ENCODE measurements at regions not wholly inside any gene's neighbourhood (a gene's known extent, or its start where the extent isn't known, plus 50 kb on each side); places are given as distances from the start of the nearest gene placed in this dataset.

DNA sequence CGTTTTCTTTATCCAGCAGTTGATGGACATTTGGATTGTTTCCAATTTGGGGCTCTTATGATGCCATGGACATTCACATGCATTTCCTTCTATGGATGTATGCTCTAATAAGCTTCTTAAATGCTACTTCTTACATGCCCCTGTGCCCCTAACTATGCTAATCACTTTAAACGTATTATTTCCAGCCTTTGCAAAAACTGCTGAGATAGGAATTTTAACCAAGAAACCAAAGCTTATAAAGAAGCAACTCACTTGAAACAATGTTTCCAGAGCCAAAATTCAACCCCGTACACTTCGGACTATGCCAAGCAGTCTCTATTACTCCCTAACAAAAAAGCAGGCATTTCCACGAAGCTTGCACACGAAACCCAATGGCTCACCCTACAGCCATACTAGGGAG, 545.6 kb upstream of the WWC1 start:
- ATAC-seq: no peak
- H3K27me3 Mint-ChIP-seq: peaks cover 0 to 4% (median 0%) of the 10 kb centered on the region in 5 donors
- CTCF ChIA-PET: no interaction called here

DNA sequence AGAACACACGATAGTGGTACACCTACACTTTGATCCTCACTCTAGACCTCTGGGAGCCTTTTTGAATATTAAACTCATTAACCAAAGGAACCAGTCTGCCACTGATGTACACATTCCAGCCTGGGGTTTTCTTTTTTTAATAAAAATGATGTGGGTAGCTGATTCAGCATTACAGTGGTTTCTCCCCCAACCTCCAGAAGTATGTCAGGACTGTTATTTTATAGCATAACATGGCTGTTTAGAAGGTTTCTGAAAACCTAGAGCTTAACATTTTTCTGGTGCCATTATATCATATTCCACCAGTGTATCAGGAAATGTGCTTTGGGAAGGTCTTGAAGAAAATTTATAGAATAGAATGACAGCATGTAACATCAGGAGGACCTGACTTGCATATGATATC, 540.9 kb upstream of the WWC1 start:
- Mint-ChIP-seq H3K4me1 (no peaks in the 10 kb centered on the region), H3K36me3 (no peaks in the 10 kb centered on the region), H3K4me3 (no peak overlapping the region), H3K9me3 (peaks cover 0 to 12% (median 2%) of the 10 kb centered on the region in 11 donors), H3K27me3 (peaks cover 0 to 12% (median 0%) of the 10 kb centered on the region in 5 donors), H3K27ac (no peak overlapping the region)
- Histone ChIP-seq H3K36me3 (ENCODE audit: control insufficient read depth in 2 of 3, insufficient read depth in 3 of 3, low read length in 3 of 3) (no peaks in the 10 kb centered on the region), H3K4me3 (ENCODE audit: low read length) (no peak overlapping the region), H3K9me3 (ENCODE audit: control insufficient read depth in 2 of 3, low read length in 3 of 3) (no peaks in the 10 kb centered on the region), H3K27me3 (ENCODE audit: control insufficient read depth in 2 of 2, insufficient read depth in 2 of 2, low read length in 2 of 2) (no peaks in the 10 kb centered on the region), H3K27ac (ENCODE audit: low read depth, low read length) (no peak overlapping the region), H3K4me1 (ENCODE audit: control insufficient read depth in 2 of 2, insufficient read depth in 2 of 2, low read length in 2 of 2) (no peaks in the 10 kb centered on the region)
- ChIA-PET POLR2A (no interaction called here), CTCF (no interaction called here)
- intact Hi-C loops (cut with micrococcal nuclease): no loop called here
- DNase-seq (no peak), ATAC-seq (no peak)

More for the DNA sequence above, 545.6 kb upstream of the WWC1 start:
- Mint-ChIP-seq H3K4me3 (no peak overlapping the region), H3K9me3 (peaks cover 0 to 9% (median 2%) of the 10 kb centered on the region in 11 donors), H3K4me1 (no peaks in the 10 kb centered on the region), H3K36me3 (no peaks in the 10 kb centered on the region), H3K27ac (no peak overlapping the region)
- H3K27ac ChIP-seq (ENCODE audit: low read depth, low read length): no peak overlapping the region
- no peak for DNase-seq
- intact Hi-C loops (cut with micrococcal nuclease): no loop called here
- no peaks in the 10 kb centered on the region for H3K9me3 ChIP-seq (ENCODE audit: control insufficient read depth in 2 of 3, low read length in 3 of 3)
- no peaks in the 10 kb centered on the region for H3K36me3 ChIP-seq (ENCODE audit: control insufficient read depth in 2 of 3, insufficient read depth in 3 of 3, low read length in 3 of 3)
- no peaks in the 10 kb centered on the region for H3K4me1 ChIP-seq (ENCODE audit: control insufficient read depth in 2 of 2, insufficient read depth in 2 of 2, low read length in 2 of 2)
- no peaks in the 10 kb centered on the region for H3K27me3 ChIP-seq (ENCODE audit: control insufficient read depth in 2 of 2, insufficient read depth in 2 of 2, low read length in 2 of 2)
- H3K4me3 ChIP-seq (ENCODE audit: low read length): no peak overlapping the region
- POLR2A ChIA-PET: no interaction called here

- Mint-ChIP-seq H3K4me3 (no peak overlapping the region), H3K9me3 (peaks cover 0 to 12% (median 2%) of the 10 kb centered on the region in 11 donors), H3K36me3 (no peaks in the 10 kb centered on the region), H3K27ac (no peak overlapping the region), H3K4me1 (no peaks in the 10 kb centered on the region), H3K27me3 (peaks cover 0 to 12% (median 0%) of the 10 kb centered on the region in 5 donors)
- H3K36me3 ChIP-seq (ENCODE audit: control insufficient read depth in 2 of 3, insufficient read depth in 3 of 3, low read length in 3 of 3): no peaks in the 10 kb centered on the region
- no peak for ATAC-seq
- ChIA-PET CTCF (no interaction called here), POLR2A (no interaction called here)
- no peak for DNase-seq
- no peaks in the 10 kb centered on the region for H3K4me1 ChIP-seq (ENCODE audit: control insufficient read depth in 2 of 2, insufficient read depth in 2 of 2, low read length in 2 of 2)
- H3K9me3 ChIP-seq (ENCODE audit: control insufficient read depth in 2 of 3, low read length in 3 of 3): no peaks in the 10 kb centered on the region
- intact Hi-C loops (cut with micrococcal nuclease): no loop called here
- no peak overlapping the region for H3K4me3 ChIP-seq (ENCODE audit: low read length)
- H3K27me3 ChIP-seq (ENCODE audit: control insufficient read depth in 2 of 2, insufficient read depth in 2 of 2, low read length in 2 of 2): no peaks in the 10 kb centered on the region
- H3K27ac ChIP-seq (ENCODE audit: low read depth, low read length): no peak overlapping the region
Observed at GRCh38 chr5:167752936-167753335, 538.5 kb upstream of the WWC1 start.

- Mint-ChIP-seq H3K27me3 (peaks cover 0 to 12% (median 0%) of the 10 kb centered on the region in 5 donors), H3K27ac (no peak overlapping the region), H3K4me1 (no peaks in the 10 kb centered on the region), H3K4me3 (no peak overlapping the region), H3K36me3 (no peaks in the 10 kb centered on the region), H3K9me3 (peaks cover 0 to 12% (median 2%) of the 10 kb centered on the region in 11 donors)
- Histone ChIP-seq H3K9me3 (ENCODE audit: control insufficient read depth in 2 of 3, low read length in 3 of 3) (no peaks in the 10 kb centered on the region), H3K36me3 (ENCODE audit: control insufficient read depth in 2 of 3, insufficient read depth in 3 of 3, low read length in 3 of 3) (no peaks in the 10 kb centered on the region), H3K4me3 (ENCODE audit: low read length) (no peak overlapping the region), H3K27ac (ENCODE audit: low read depth, low read length) (no peak overlapping the region), H3K27me3 (ENCODE audit: control insufficient read depth in 2 of 2, insufficient read depth in 2 of 2, low read length in 2 of 2) (no peaks in the 10 kb centered on the region), H3K4me1 (ENCODE audit: control insufficient read depth in 2 of 2, insufficient read depth in 2 of 2, low read length in 2 of 2) (no peaks in the 10 kb centered on the region)
- intact Hi-C loops (cut with micrococcal nuclease): no loop called here
- ATAC-seq (no peak), DNase-seq (no peak)
- CTCF ChIA-PET: no interaction called here
- POLR2A ChIA-PET: no interaction called here
Observed at GRCh38 chr5:167753725-167754490, 537.5 kb upstream of the WWC1 start.

GRCh38 chr5:167754501-167755021, 536.9 kb upstream of the WWC1 start:
- H3K27me3 ChIP-seq (ENCODE audit: control insufficient read depth in 2 of 2, insufficient read depth in 2 of 2, low read length in 2 of 2): no peaks in the 10 kb centered on the region
- H3K27ac Mint-ChIP-seq: no peak overlapping the region
- no peak for DNase-seq
- H3K4me1 ChIP-seq (ENCODE audit: control insufficient read depth in 2 of 2, insufficient read depth in 2 of 2, low read length in 2 of 2): no peaks in the 10 kb centered on the region
- no peak for ATAC-seq
- H3K4me1 Mint-ChIP-seq: no peaks in the 10 kb centered on the region
- ChIA-PET POLR2A (no interaction called here), CTCF (no interaction called here)
- H3K27ac ChIP-seq (ENCODE audit: low read depth, low read length): no peak overlapping the region
- intact Hi-C loops (cut with micrococcal nuclease): no loop called here
- peaks cover 0 to 16% (median 3%) of the 10 kb centered on the region in 11 donors for H3K9me3 Mint-ChIP-seq
- H3K27me3 Mint-ChIP-seq: peaks cover 0 to 18% (median 0%) of the 10 kb centered on the region in 5 donors
- no peaks in the 10 kb centered on the region for H3K9me3 ChIP-seq (ENCODE audit: control insufficient read depth in 2 of 3, low read length in 3 of 3)
- no peak overlapping the region for H3K4me3 Mint-ChIP-seq
- H3K4me3 ChIP-seq (ENCODE audit: low read length): no peak overlapping the region
- no peaks in the 10 kb centered on the region for H3K36me3 ChIP-seq (ENCODE audit: control insufficient read depth in 2 of 3, insufficient read depth in 3 of 3, low read length in 3 of 3)
- H3K36me3 Mint-ChIP-seq: no peaks in the 10 kb centered on the region

GRCh38 chr5:167755420-167755819, 536.0 kb upstream of the WWC1 start:
- Histone ChIP-seq H3K4me1 (ENCODE audit: control insufficient read depth in 2 of 2, insufficient read depth in 2 of 2, low read length in 2 of 2) (no peaks in the 10 kb centered on the region), H3K27ac (ENCODE audit: low read depth, low read length) (no peak overlapping the region), H3K9me3 (ENCODE audit: control insufficient read depth in 2 of 3, low read length in 3 of 3) (no peaks in the 10 kb centered on the region), H3K4me3 (ENCODE audit: low read length) (no peak overlapping the region), H3K36me3 (ENCODE audit: control insufficient read depth in 2 of 3, insufficient read depth in 3 of 3, low read length in 3 of 3) (no peaks in the 10 kb centered on the region), H3K27me3 (ENCODE audit: control insufficient read depth in 2 of 2, insufficient read depth in 2 of 2, low read length in 2 of 2) (no peaks in the 10 kb centered on the region)
- Mint-ChIP-seq H3K27ac (no peak overlapping the region), H3K9me3 (peaks cover 0 to 16% (median 3%) of the 10 kb centered on the region in 11 donors), H3K36me3 (no peaks in the 10 kb centered on the region), H3K4me1 (no peaks in the 10 kb centered on the region), H3K4me3 (no peak overlapping the region), H3K27me3 (peaks cover 0 to 19% (median 0%) of the 10 kb centered on the region in 5 donors)
- no peak for DNase-seq
- POLR2A ChIA-PET: no interaction called here
- intact Hi-C loops (cut with micrococcal nuclease): no loop called here
- no peak for ATAC-seq
- CTCF ChIA-PET: no interaction called here

Data from naive thymus-derived CD4-positive, alpha-beta T cell (primary cell).